NCI-H82 (cell line): ENCODE measurements at regions not wholly inside any gene's neighbourhood (a gene's known extent, or its start where the extent isn't known, plus 50 kb on each side); places are given as distances from the start of the nearest gene placed in this dataset.

Source experiments
- DNase-seq: peaks from one replicate; lab custom pipeline; 2025; lab: John Stamatoyannopoulos, UW

DNA sequence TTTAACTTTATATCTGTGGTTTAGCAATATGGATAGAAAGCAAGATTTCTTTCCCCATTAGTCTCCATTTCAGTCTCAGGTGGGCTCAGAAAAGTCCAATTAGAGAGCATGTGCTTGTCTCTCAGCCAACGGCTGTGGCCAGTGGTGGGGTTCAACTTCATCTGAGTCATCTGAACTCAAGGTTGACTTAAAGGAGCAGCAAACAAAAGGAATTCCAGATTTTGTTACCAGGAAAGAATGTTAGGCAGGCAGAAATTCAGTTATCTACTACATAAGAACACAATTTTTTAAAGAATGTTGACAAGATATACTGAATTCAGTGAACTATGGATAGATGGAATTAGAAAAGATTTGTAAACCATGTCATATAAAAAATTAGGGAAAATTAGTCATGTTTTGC, 784.1 kb downstream of the MAT2B start:
- DNase-seq = no peak

DNA sequence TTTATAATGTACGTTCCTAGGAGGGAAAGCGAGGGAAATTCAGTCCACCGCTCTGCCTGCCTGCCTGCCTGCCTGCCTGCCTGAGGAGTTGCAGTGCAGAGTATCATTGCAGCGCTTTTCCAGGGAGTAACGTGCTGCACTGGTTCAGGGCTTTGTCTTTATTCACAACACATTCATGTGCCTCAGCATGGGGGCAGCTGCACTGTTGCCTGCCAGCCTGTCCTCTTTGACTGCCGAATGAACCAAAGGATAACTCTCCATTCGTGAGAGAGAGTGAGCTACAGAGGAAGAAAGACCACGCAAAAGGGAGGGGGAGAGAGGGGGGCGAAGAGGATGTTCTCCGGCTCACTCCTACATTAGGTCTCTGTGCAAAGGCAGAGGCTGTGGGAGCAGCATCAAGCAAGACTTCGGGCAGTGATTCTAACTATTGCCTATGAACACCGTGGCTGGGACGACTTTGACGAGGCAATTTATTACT, 791.2 kb downstream of the MAT2B start:
- peak; percentile 8 for DNase-seq

DNA sequence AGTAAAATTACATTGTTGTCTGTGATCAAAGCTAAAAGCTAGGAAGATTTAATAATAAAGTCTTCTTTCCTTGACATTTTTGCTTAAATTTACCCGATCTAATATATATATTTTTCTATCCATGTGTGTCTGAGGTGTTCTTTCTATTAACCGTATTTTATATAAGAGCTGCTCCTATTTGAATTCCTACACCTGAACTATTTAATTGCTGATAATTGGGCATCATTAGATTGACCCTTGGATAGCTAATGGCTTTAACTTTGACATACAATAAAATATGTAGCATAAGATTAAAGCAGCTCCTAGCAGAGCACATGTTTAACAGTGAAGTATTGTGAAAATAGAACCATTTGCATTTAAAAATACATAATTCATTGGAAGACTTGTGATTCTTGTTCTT, 792.7 kb downstream of the MAT2B start:
- no peak for DNase-seq

DNA sequence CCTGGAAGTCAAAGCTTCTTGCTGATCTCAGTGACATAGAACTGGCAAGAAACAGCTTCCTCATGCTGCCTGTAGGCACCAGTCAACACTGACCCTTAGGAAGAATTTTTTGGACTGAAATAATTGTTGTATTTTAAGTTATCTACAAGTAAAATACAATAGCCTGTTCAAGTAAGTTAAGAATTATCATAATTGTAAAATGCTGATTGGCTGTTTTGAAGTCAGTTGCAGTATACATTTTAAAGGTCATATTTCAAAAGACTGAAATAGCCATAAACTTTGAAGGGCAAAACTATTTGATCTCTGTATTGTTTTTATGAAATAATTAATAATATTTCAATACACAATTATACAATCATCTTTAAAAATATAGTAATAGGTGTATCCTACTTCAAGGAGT, 794.9 kb downstream of the MAT2B start:
- no peak for DNase-seq

DNA sequence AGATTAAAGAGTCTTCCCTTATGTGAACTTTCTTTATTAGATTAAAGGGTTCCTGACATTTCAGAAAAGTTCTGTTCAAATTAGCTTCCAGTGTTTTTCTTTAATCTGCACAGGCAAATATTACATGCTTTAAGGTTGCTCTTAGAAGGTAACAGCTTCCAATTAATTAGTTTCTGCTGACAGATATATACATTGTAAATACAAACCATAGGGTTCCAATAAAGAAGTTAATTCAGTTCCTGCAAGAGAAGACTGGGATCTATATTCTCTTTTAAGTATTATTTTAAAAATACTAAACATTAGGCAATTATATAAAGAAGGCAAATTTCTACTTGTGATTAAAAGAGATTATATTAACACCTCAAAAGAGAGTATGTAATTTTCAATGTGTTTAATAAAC, 795.7 kb downstream of the MAT2B start:
- no peak for DNase-seq

DNA sequence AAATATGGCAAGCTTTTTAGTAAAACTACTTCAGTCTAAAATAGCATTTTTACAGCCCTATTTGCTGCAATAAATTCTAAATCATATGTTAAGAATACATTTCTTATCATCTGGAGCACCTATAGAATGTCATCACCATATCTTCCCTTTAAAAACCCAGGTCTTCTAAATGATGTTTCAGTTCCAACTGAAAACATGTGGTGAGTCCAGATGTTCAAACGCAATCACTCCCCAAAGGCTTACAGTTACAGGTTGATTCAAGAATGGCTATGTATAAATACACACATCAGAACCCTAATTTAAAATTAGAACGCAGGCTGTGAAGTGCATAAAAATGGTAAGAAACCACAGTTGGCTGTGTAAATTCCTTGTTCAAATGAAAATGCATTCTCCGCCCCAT, 796.3 kb downstream of the MAT2B start:
- no peak for DNase-seq

DNA sequence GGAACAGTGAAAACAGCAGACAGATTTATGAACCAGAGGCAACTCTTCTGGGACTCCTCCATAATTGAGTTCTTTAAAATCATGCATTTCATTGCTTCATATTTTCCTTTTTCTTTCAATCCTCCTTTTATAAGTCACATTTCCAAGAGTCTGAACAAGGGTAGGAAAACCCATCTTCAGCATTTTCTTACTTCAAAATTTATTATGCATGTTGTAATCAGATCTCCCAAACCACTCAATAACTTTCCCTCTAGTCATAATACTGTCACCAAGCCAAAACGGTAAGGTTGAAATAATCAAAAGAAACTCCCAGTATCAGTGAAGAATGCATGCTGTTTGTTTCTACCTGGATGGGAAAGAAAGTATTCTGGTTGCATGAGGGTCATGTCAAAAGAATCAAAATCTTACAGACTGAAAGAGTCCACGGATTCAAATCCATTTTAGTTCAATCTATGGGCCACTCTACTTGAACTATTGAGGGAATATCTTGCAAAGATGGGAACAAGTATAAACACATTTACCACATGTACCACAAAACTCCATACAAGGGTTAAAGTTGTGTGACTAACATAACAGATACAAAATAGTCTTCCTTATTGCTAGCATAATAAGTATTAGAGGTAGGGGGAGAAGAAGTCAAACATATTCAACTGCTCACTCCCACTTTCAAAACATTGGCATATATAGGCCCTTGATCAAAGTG, 797.3 kb downstream of the MAT2B start:
- DNase-seq = no peak

DNA sequence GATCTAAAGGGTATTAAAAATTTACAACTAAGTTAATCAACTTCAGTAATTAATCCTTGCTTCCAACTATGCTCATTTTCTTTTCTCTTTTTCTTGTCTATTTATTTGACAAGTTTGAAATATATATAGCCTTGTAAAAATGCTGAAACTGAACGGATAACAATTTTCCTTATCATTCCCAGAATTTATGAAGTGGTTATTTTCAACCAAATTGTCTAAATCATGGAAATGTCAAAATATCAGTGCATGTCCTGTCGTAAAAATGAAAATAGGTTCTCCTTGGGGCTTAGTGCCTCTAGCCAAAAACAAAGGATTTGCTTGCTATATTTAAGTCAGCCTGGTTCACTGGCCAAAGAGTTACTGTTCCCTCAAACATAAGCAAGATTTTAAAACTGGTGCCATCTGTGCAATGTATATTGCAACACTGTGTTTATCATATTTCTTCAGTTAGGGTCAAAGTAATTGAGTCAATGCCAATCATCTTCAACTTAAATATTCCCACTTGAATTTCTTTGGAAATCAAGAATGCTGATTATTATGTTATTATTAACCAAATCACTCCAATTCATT, 798.3 kb downstream of the MAT2B start:
- DNase-seq = no peak

DNA sequence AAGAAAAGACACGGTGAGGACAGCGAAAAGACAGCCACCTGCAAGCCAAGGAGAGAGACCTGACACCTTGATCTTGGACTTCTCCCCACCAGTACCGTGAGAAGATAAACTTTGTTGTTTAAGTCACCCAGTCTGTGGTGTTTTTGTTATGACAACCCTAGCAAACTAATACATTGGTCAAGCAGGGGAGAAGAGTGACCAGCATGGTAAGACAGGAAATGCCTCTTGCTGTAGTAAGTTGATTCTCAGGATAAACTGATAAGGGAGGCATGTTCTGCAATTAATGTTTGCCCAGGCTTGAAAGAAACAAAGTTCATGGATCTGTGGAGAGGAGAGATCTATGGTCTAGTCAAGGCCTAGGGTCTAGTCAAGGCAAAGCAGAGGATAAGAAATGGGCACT, 801.2 kb downstream of the MAT2B start:
- DNase-seq = no peak

DNA sequence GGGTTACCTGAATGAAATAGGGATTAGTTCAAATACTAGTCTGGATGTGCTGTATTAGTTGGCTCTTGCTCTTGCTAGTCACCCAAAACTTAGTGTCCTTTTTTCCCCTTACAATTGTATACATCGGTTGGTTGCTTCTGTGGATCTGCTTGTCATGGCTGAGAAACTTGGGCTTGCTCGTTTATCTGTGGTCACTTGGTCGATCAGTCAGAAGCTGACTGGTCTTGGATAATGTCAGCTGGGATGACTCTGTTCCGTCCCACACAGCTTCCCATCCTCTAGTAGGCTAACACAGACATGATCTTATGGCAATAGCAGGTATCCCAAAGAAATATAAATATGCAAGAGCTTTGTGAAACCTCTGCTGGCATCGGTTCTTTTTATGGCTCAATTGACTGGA, 807.4 kb downstream of the MAT2B start:
- no peak for DNase-seq

DNA sequence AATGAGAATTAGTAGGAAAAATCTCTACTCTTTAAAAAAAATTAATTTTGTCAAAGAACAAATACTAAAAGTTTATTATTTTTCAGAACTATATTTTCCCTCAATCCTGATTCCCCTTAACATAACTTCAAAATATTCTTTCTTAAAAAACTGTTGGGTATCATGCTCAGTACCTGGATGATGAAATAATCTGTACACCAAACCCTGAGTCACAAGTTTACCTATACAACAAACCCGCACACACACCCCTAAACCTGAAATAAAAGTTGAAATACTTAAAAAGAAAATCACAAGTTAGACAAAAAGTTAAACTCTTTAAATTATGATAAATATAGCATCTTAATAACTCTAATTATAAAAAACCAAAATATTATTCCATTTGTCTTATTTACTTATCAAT, 812.3 kb downstream of the MAT2B start:
- no peak for DNase-seq

DNA sequence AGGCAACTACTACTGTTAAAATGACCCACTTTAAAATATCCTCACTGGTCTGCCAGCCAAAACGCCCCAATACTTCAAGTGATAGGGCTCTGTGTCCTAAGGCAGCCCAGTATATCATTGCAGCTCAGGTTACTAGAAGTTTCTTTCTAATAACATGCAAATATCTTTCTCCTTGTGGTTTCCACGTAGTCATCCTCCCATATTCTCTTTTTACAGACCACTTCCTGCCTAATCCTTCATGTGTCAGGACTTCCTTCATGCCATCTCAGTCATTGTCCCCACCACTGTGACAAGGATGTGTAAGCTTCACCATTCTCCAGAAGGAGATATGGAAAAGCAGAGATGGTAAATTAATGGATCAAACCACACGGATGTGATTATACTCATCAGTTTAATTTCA, 813.7 kb downstream of the MAT2B start:
- no peak for DNase-seq

DNA sequence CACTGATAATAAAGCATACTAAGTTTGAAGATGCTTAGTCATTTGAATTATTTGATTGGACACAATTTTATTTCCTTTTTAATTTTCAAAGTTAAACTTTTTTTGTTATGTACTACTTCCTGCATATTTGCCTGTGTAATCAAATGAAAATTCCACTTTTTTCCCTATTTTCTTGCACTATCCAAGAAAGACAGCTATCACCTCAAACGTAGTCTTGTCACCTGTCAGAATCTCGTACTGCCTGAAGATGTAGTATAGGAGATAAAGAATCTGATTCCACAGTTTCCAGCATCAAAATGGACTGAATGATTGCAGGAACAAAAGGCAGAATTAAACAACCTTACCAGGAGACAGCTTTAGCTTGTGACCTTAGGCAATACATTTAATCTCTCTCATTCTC, 818.8 kb downstream of the MAT2B start:
- no peak for DNase-seq

DNA sequence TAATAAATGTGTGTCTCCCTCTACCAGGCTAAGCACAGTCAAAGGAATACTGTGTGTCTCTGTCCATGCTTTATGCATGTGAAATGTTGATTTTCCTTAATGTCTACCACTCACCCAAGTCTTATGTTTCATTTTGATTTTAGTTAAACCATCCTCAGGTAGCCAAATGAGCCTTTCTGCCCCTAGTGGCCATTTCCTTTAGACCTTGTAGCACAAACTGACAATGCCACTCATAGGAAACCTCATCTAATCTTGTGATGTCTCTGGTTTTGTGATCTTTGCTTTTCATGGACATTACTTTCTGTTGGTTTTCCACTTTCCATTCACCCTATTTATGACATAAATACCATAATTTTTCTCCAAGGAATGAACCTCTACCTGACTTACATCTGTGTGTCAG, 820.8 kb downstream of the MAT2B start:
- DNase-seq = peak; percentile 8

DNA sequence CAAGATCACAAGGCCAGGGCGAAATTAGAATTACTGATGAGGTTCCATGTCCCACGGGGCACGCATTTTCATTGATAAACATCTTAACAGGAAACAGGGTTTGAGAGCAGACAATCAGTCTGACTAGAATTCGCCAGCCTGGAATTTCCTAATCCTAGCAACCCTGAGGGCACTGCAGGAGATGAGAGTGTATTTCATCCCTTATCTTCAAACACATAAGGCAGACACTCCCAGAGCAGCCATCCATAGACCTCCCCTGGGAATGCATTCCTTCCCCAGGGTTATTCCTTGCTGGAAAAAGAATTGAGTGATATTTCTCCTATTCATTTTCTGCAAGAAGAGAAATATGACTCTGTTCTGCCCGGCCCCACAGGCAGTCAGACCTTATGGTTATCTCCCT, 821.7 kb downstream of the MAT2B start:
- peak; percentile 6 for DNase-seq

DNA sequence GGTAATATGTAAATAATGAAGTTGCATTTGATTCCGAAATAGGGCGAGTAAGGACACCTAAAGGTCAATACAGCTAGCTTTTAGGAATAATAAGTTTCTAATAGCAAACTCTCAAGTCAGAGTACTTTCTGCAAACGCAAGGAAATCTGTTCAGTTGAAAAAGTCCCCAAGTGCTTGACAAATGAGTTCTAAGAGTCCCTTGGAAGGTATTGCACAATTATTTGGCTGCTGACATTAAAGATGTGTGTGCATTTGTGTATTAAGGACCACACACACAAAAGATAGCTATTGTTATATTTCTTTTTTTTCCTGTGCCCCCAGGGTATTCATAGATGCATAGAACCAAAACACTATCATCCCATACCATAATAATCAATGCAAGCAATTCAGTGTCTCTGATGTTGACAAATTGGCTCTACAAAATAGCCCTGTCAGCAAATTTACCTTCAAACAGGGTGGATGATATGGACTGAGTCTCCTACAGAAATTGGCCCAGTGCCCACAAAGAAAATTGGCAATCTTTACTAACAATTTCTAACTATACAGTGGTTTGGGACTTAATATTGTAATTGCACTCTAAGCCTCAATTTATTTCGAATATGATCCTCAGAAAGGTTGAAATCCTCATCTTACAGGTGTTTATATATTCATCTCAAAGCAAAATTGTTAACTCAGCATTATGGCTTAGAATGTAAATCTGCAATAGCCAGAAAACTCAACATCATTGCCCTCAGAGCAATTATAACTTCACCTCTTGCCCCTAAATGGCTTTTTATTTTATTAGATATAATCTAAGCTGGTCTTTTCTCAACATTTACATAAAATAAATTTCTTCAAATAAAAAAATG, 827.2 kb downstream of the MAT2B start:
- DNase-seq = no peak

DNA sequence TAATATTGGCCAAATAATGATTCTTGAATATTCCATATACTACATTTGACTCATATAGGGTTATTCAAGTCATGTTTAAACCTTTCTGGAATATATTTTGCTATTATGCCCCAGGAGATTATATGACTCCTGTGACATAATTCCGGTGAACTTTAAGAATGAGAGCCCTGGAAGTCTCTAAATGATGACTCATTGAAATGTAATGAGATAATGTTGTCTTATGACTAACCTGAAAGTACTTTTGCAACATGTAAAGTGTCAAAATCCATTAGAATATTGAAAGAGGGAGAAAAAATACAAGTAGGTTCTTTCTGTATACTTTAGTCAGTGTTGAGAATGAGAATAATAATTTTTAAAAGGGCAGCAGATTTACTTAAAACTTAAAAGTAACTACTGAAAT, 830.4 kb downstream of the MAT2B start:
- no peak for DNase-seq

DNA sequence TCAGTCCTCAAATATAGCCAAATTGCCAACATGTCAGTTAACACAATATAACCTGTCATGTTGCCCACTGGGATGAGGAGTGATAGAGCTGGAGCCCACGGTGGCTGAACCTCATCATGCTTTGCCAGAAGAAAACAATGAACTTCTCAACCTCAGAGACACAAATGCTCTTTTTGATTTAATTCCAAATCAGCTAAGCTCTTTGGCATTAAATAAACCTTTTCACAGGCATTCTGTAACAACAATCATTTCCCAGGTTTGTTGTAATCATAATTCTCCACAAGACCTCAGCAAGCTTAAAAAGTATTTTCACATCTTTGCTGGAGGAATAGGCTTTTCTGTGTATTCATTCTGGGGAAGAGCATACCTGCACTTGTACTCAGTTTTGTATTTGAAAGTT, 830.9 kb downstream of the MAT2B start:
- DNase-seq = no peak

DNA sequence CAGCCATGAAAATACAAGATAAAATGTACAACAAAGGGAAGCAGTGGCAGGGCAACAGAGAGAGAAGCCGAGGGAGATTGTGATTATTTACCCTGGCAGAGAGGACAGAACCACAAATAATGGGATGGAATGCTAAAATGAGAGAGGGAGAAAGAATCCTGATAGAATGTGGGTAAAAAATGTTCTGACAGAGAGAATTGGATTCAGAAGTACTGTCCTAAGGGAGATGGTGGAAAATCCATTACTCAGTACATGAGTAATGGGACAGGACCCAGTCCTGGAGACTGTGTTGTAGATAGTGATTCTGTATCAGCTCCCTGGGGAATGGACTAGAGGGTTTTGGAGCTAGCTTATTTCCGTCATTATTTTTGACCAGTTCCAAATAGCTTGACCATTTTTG, 831.5 kb downstream of the MAT2B start:
- DNase-seq = no peak

DNA sequence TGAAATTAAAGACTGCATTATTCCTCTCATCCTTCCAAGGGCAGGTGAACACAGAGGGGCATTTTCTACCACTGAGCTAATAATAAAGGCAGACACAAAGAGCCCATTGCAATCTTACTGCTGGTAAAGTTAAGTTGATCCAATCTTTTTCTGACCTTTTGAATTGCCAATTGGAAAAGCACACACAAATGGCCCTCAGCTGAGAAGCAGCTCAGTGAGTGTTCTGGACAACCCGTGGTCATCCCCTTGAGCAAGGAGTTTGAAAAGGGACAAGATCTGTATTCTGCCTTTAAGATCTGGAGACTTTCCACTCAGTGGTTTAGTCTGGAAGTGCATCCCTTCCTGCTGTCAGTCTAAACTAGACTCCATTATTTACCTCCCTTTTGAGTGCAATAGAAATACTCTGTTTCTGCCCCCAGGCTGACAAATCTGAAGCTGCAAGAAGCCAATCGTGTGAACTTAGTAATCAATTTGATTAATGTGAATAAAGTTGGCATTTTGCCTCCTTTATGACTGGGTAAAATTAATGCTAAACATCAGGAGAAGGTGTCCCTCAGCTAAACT, 835.7 kb downstream of the MAT2B start:
- DNase-seq = no peak

DNA sequence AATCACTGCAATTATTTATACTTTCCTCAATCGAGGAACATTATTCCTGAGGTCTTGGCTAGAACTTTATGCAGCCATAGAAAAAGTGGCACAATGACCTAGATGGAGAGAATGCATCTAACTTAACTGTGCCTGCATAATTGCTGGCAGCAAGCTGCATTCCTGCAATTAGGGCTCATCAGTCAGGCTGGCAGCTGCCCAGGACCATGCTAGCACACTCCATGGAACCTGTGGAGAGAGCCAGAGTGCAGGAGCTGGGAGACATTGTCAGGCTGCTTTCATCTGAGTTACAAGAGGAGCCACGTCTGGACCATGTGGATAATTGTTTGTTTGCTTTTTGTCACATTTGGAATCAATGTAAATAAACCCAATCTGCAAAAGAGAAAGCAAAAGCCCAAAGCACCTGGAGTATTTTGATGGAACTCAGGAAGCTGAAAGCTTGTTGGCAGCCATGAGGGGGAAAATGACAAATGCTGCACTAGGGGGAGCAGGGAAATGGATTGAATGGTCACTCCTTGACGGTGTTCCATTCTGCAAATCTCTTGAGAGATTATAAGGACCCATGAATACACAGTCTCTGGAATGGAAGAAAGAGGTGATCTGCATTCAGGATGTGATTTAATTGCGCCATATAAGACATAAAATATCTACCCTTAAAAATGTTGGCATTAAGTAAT, 839.9 kb downstream of the MAT2B start:
- DNase-seq = no peak

DNA sequence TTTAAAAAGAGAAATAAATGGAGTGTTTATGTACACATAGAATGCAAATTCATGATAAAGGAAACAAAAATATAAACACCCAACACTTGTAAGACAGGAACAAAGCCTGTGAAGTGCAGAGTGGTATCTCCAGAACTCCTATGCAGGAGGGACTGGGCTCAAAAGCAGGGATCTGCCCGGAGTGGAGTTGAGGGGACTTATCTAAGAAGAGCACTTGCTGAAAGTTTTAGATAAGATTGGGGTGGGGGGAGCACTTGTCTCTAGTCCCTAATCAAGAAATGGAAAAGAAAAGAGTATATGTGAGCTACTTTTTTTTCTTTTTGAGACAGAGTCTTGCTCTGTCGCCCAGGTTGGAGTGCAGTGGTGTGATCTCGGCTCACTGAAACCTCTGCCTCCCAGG, 840.4 kb downstream of the MAT2B start:
- no peak for DNase-seq
